Chondrocyte (in vitro differentiated cells): ENCODE measurements at regions not wholly inside any gene's neighbourhood (a gene's known extent, or its start where the extent isn't known, plus 50 kb on each side); places are given as distances from the start of the nearest gene placed in this dataset.

Experiments used
- DNase-seq: peaks from one replicate; pipeline ENCODE4 v3.0.0; 2021; ENCODE audit warnings: mixed read lengths, low spot score
- H3K27ac Mint-ChIP-seq: one replicate; pipeline ENCODE4 v1.8.0; 2021; ENCODE audit warnings: mild to moderate bottlenecking, moderate library complexity, mixed read lengths; ENCODE audit not compliant: unreplicated experiment
- H3K27me3 Mint-ChIP-seq: 2 replicates; pipeline ENCODE4 v1.8.0; 2021; ENCODE audit warnings: low read depth, mixed read lengths
- H3K36me3 Mint-ChIP-seq: 2 replicates; pipeline ENCODE4 v1.8.0; 2021; ENCODE audit warnings: low read depth, mixed read lengths
- H3K4me1 Mint-ChIP-seq: 2 replicates; pipeline ENCODE4 v1.8.0; 2021; ENCODE audit warnings: low read depth, mild to moderate bottlenecking, mixed read lengths
- H3K4me3 Mint-ChIP-seq: one replicate; pipeline ENCODE4 v1.8.0; 2021; ENCODE audit warnings: mild to moderate bottlenecking, moderate library complexity, mixed read lengths; ENCODE audit not compliant: unreplicated experiment
- H3K9me3 Mint-ChIP-seq: 2 replicates; pipeline ENCODE4 v1.8.0; 2021; ENCODE audit warnings: low read depth, mixed read lengths
- CTCF ChIP-seq: fragments of 200-600 bp; sonication (generic); IDR thresholded peaks from 2 replicates; pipeline ENCODE4 v1.5.0; 2021; ENCODE audit warnings: antibody characterized with exemption, mild to moderate bottlenecking, moderate library complexity

- H3K27ac Mint-ChIP-seq: no peak overlapping the region
- peaks cover 3% of the 10 kb centered on the region for H3K9me3 Mint-ChIP-seq
- peaks cover 1% of the 10 kb centered on the region for H3K27me3 Mint-ChIP-seq
- H3K4me3 Mint-ChIP-seq: no peak overlapping the region
- peaks cover 12% of the 10 kb centered on the region for H3K4me1 Mint-ChIP-seq
- no peak for DNase-seq
- no peak for TF ChIP-seq CTCF
- no peaks in the 10 kb centered on the region for H3K36me3 Mint-ChIP-seq
Measured at GRCh38 chr22:48564995-48565394, 1262.7 kb downstream of the BRD1 start.

- TF ChIP-seq CTCF: no peak
- Mint-ChIP-seq H3K27me3 (peaks cover 1% of the 10 kb centered on the region), H3K4me1 (peaks cover 12% of the 10 kb centered on the region), H3K36me3 (no peaks in the 10 kb centered on the region), H3K27ac (no peak overlapping the region), H3K4me3 (no peak overlapping the region), H3K9me3 (no peaks in the 10 kb centered on the region)
- DNase-seq: no peak
Measured at GRCh38 chr22:48563966-48564330, 1263.7 kb downstream of the BRD1 start.

- no peaks in the 10 kb centered on the region for H3K36me3 Mint-ChIP-seq
- no peak overlapping the region for H3K4me3 Mint-ChIP-seq
- no peak for TF ChIP-seq CTCF
- no peaks in the 10 kb centered on the region for H3K9me3 Mint-ChIP-seq
- H3K27me3 Mint-ChIP-seq: peaks cover 1% of the 10 kb centered on the region
- DNase-seq: no peak
- no peak overlapping the region for H3K27ac Mint-ChIP-seq
- H3K4me1 Mint-ChIP-seq: peaks cover 12% of the 10 kb centered on the region
Measured at GRCh38 chr22:48563118-48563965, 1264.3 kb downstream of the BRD1 start.

- no peak overlapping the region for H3K27ac Mint-ChIP-seq
- no peak overlapping the region for H3K4me3 Mint-ChIP-seq
- no peak for DNase-seq
- no peaks in the 10 kb centered on the region for H3K27me3 Mint-ChIP-seq
- TF ChIP-seq CTCF: no peak
- no peaks in the 10 kb centered on the region for H3K36me3 Mint-ChIP-seq
- no peaks in the 10 kb centered on the region for H3K9me3 Mint-ChIP-seq
- H3K4me1 Mint-ChIP-seq: peaks cover under 1% of the 10 kb centered on the region
Measured at GRCh38 chr22:48561676-48562075, 1266.0 kb downstream of the BRD1 start.

GRCh38 chr22:48560836-48561235 is 1266.8 kb downstream of the BRD1 start:
- Mint-ChIP-seq H3K27me3 (no peaks in the 10 kb centered on the region), H3K27ac (no peak overlapping the region), H3K9me3 (no peaks in the 10 kb centered on the region), H3K4me3 (no peak overlapping the region), H3K36me3 (no peaks in the 10 kb centered on the region), H3K4me1 (no peaks in the 10 kb centered on the region)
- DNase-seq: no peak
- no peak for TF ChIP-seq CTCF
